H9 (cell line): ENCODE measurements at regions not wholly inside any gene's neighbourhood (a gene's known extent, or its start where the extent isn't known, plus 50 kb on each side); places are given as distances from the start of the nearest gene placed in this dataset.

Experiments used
- DNase-seq: peaks from one replicate; pipeline ENCODE4 v3.0.0-alpha.2; 2017
- H2AFZ ChIP-seq: one replicate; pipeline ENCODE4 v1.6.1; 2013; ENCODE audit warnings: mild to moderate bottlenecking, low read length, control low read depth, moderate library complexity
- H2AK5ac ChIP-seq: 2 replicates; pipeline ENCODE4 v1.6.1; 2013; ENCODE audit warnings: low read length, control low read depth, mixed read lengths; ENCODE audit not compliant: insufficient read length
- H2BK120ac ChIP-seq: one replicate; pipeline ENCODE4 v1.6.1; 2013; ENCODE audit warnings: low read depth, mild to moderate bottlenecking, low read length, control low read depth, inconsistent platforms; ENCODE audit not compliant: poor library complexity, severe bottlenecking
- H2BK12ac ChIP-seq: 2 replicates; pipeline ENCODE4 v1.6.1; 2013; ENCODE audit warnings: low read length, control low read depth, mixed read lengths, low read depth; ENCODE audit not compliant: insufficient read length
- H2BK15ac ChIP-seq: 2 replicates; pipeline ENCODE4 v1.6.1; 2013; ENCODE audit warnings: low read depth, low read length, control low read depth
- H2BK20ac ChIP-seq: one replicate; pipeline ENCODE4 v1.6.1; 2013; ENCODE audit warnings: low read depth, mild to moderate bottlenecking, low read length, control low read depth, inconsistent platforms; ENCODE audit not compliant: poor library complexity, severe bottlenecking
- H2BK5ac ChIP-seq: 2 replicates; pipeline ENCODE4 v1.6.1; 2013; ENCODE audit warnings: low read length, control low read depth, mixed read lengths; ENCODE audit not compliant: insufficient read length
- H3K14ac ChIP-seq: 2 replicates; pipeline ENCODE4 v1.6.1; 2013; ENCODE audit warnings: low read length, control low read depth; ENCODE audit not compliant: insufficient read depth
- H3K18ac ChIP-seq: 2 replicates; pipeline ENCODE4 v1.6.1; 2013; ENCODE audit warnings: low read depth, mild to moderate bottlenecking, mixed read lengths, low read length, control low read depth; ENCODE audit not compliant: insufficient read length
- H3K23ac ChIP-seq: 2 replicates; pipeline ENCODE4 v1.6.1; 2013; ENCODE audit warnings: low read length, control low read depth, mixed read lengths, low read depth; ENCODE audit not compliant: insufficient read length
- H3K23me2 ChIP-seq: 2 replicates; pipeline ENCODE4 v1.6.1; 2013; ENCODE audit warnings: low read depth, mild to moderate bottlenecking, mixed read lengths, low read length, control low read depth; ENCODE audit not compliant: insufficient read length, poor library complexity, severe bottlenecking
- H3K27ac ChIP-seq: 2 replicates; pipeline ENCODE4 v1.5.1; 2013; ENCODE audit warnings: low read length, control low read depth, mixed read lengths, low read depth; ENCODE audit not compliant: insufficient read length
- H3K27me3 ChIP-seq: 2 replicates; pipeline ENCODE4 v1.6.1; 2013; ENCODE audit warnings: low read length, control low read depth, inconsistent platforms; ENCODE audit not compliant: insufficient read depth
- H3K4ac ChIP-seq: 2 replicates; pipeline ENCODE4 v1.6.1; 2013; ENCODE audit warnings: low read depth, mild to moderate bottlenecking, control low read depth, inconsistent platforms, low read length, moderate library complexity
- H3K4me1 ChIP-seq: 2 replicates; pipeline ENCODE4 v1.6.1; 2013; ENCODE audit warnings: low read length, control low read depth, inconsistent platforms; ENCODE audit not compliant: insufficient read depth
- H3K4me2 ChIP-seq: 2 replicates; pipeline ENCODE4 v1.6.1; 2013; ENCODE audit warnings: low read length, control low read depth, mixed read lengths; ENCODE audit not compliant: insufficient read length, insufficient read depth
- H3K56ac ChIP-seq: 2 replicates; pipeline ENCODE4 v1.6.1; 2013; ENCODE audit warnings: low read depth, mild to moderate bottlenecking, mixed read lengths, low read length, control low read depth; ENCODE audit not compliant: insufficient read length
- H3K79me1 ChIP-seq: 2 replicates; pipeline ENCODE4 v1.6.1; 2013; ENCODE audit warnings: low read depth, mild to moderate bottlenecking, moderate library complexity, low read length, control low read depth, inconsistent platforms; ENCODE audit not compliant: insufficient read depth, poor library complexity, severe bottlenecking
- H3K79me2 ChIP-seq: 2 replicates; pipeline ENCODE4 v1.6.1; 2013; ENCODE audit warnings: low read length, control low read depth, inconsistent platforms; ENCODE audit not compliant: insufficient read depth
- H3K9ac ChIP-seq: 2 replicates; pipeline ENCODE4 v1.6.1; 2013; ENCODE audit warnings: low read length, control low read depth, mixed read lengths; ENCODE audit not compliant: insufficient read length; ENCODE audit errors: extremely low read depth
- H3K9me3 ChIP-seq: one replicate; pipeline ENCODE4 v1.6.1; 2013; ENCODE audit warnings: low read depth, low read length, inconsistent platforms; ENCODE audit not compliant: control insufficient read depth
- H3T11ph ChIP-seq: one replicate; pipeline ENCODE4 v1.6.1; 2013; ENCODE audit warnings: mild to moderate bottlenecking, low read length, control low read depth, inconsistent platforms
- H4K20me1 ChIP-seq: one replicate; pipeline ENCODE4 v1.6.1; 2013; ENCODE audit not compliant: control insufficient read depth, insufficient read length, insufficient read depth
- H4K5ac ChIP-seq: 2 replicates; pipeline ENCODE4 v1.6.1; 2013; ENCODE audit warnings: low read depth, mild to moderate bottlenecking, mixed read lengths, low read length, control low read depth; ENCODE audit not compliant: insufficient read length
- H4K8ac ChIP-seq: replicated peaks from 2 replicates; pipeline ENCODE4 v1.6.1; 2013; ENCODE audit warnings: low read length, control low read depth, mixed read lengths, low read depth; ENCODE audit not compliant: insufficient read length
- H4K91ac ChIP-seq: 2 replicates; pipeline ENCODE4 v1.6.1; 2013; ENCODE audit warnings: low read depth, mild to moderate bottlenecking, moderate library complexity, mixed read lengths, low read length, control low read depth; ENCODE audit not compliant: insufficient read length
- H3K27ac Mint-ChIP-seq, 3 experiments: 2 replicates in 2 of 3; 3 replicates in 1 of 3; pipeline ENCODE4 v1.8.0; 2020 to 2021; ENCODE audit warnings: mixed read lengths in 3 of 3, mild to moderate bottlenecking in 1 of 3, moderate library complexity in 1 of 3
- H3K27me3 Mint-ChIP-seq: 2 replicates; pipeline ENCODE4 v1.8.0; 2021; ENCODE audit warnings: low read depth, mild to moderate bottlenecking, moderate library complexity, mixed read lengths
- H3K36me3 Mint-ChIP-seq, 3 experiments: 2 replicates in 2 of 3; 3 replicates in 1 of 3; pipeline ENCODE4 v1.8.0; 2020 to 2021; ENCODE audit warnings: low read depth in 3 of 3, mixed read lengths in 3 of 3; ENCODE audit not compliant: insufficient read depth in 1 of 3
- H3K4me1 Mint-ChIP-seq, 2 experiments: 2 replicates each; pipeline ENCODE4 v1.8.0; 2020; ENCODE audit warnings: mixed read lengths in 2 of 2
- H3K4me3 Mint-ChIP-seq, 2 experiments: 2 replicates in 1 of 2; 3 replicates in 1 of 2; pipeline ENCODE4 v1.8.0; 2020 to 2021; ENCODE audit warnings: mild to moderate bottlenecking in 2 of 2, mixed read lengths in 2 of 2, moderate library complexity in 1 of 2
- H3K9me3 Mint-ChIP-seq, 2 experiments: 2 replicates in 1 of 2; 3 replicates in 1 of 2; pipeline ENCODE4 v1.8.0; 2020; ENCODE audit warnings: mild to moderate bottlenecking in 2 of 2, mixed read lengths in 2 of 2, moderate library complexity in 1 of 2
- CTCF ChIP-seq: fragments of 200-600 bp; sonication (generic); conservative IDR thresholded peaks from 3 replicates; pipeline ENCODE4 v1.8.0; 2021; ENCODE audit warnings: antibody characterized with exemption, mild to moderate bottlenecking
- WGBS: extraction: QIAGEN DNeasy Blood & Tissue Kit; methylation state at CpG from one replicate; pipeline ENCODE4 v1.1.7; 2013; ENCODE audit warnings: missing lambda C conversion rate, low lambda C conversion rate, mixed read lengths; ENCODE audit not compliant: insufficient read length; ENCODE audit errors: extremely low coverage; 5-methylcytosine and 5-hydroxymethylcytosine counted together

- Histone ChIP-seq H2BK15ac (no peak overlapping the region), H2AK5ac (no peak overlapping the region), H2BK120ac (no peak overlapping the region), H3K79me2 (no peaks in the 10 kb centered on the region), H4K20me1 (no peaks in the 10 kb centered on the region), H2BK5ac (no peak overlapping the region), H2BK20ac (no peak overlapping the region), H3K9ac (no peak overlapping the region), H3K56ac (no peak overlapping the region), H3K79me1 (no peaks in the 10 kb centered on the region), H4K8ac (no peak overlapping the region), H2BK12ac (no peak overlapping the region), H2AFZ (no peak overlapping the region), H3K4me2 (no peak overlapping the region), H3K27ac (no peak overlapping the region), H3K23me2 (no peaks in the 10 kb centered on the region), H3K4me1 (no peaks in the 10 kb centered on the region), H3K27me3 (no peaks in the 10 kb centered on the region), H3K4ac (no peak overlapping the region), H4K5ac (no peak overlapping the region), H3K14ac (no peak overlapping the region), H4K91ac (no peak overlapping the region), H3T11ph (no peak overlapping the region), H3K9me3 (no peaks in the 10 kb centered on the region), H3K23ac (no peak overlapping the region), H3K18ac (no peak overlapping the region)
- Mint-ChIP-seq H3K4me3 (no peak overlapping the region), H3K27ac (peak overlapping the region in 1 of 3 experiments; percentile 91; a peak in 2 of 7 replicates), H3K9me3 (peaks cover under 1 to 16% of the 10 kb centered on the region in 2 experiments; a peak in 3 of 5 replicates), H3K36me3 (peaks cover 0 to 2% (median 0%) of the 10 kb centered on the region in 3 experiments; a peak in 1 of 7 replicates), H3K4me1 (peaks cover 0 to 2% of the 10 kb centered on the region in 2 experiments; a peak in 1 of 4 replicates), H3K27me3 (peaks cover 2% of the 10 kb centered on the region; the same call in 1 of the 2 replicates)
- TF ChIP-seq CTCF = no peak
- DNase-seq = peak; percentile 30
- no CpG with 5 or more reads among the region's 14 CpGs for WGBS
These were observed 103.3 kb downstream of the METRNL start for GRCh38 chr17:83182620-83183101.
